HG03342 (cell line): ENCODE measurements at regions not wholly inside any gene's neighbourhood (a gene's known extent, or its start where the extent isn't known, plus 50 kb on each side); places are given as distances from the start of the nearest gene placed in this dataset.

Source experiments
- ATAC-seq: cut with Tn5 transposase; IDR thresholded peaks from one replicate; pipeline ENCODE4 v1.9.1; 2021; ENCODE audit warnings: mild to moderate bottlenecking, moderate library complexity; ENCODE audit not compliant: unreplicated experiment

GRCh38 chr6:41404182-41404845 is 68.9 kb downstream of the NCR2 start:
- no peak for ATAC-seq

- ATAC-seq: no peak
These were observed 70.7 kb downstream of the NCR2 start for GRCh38 chr6:41405941-41406727.

DNA sequence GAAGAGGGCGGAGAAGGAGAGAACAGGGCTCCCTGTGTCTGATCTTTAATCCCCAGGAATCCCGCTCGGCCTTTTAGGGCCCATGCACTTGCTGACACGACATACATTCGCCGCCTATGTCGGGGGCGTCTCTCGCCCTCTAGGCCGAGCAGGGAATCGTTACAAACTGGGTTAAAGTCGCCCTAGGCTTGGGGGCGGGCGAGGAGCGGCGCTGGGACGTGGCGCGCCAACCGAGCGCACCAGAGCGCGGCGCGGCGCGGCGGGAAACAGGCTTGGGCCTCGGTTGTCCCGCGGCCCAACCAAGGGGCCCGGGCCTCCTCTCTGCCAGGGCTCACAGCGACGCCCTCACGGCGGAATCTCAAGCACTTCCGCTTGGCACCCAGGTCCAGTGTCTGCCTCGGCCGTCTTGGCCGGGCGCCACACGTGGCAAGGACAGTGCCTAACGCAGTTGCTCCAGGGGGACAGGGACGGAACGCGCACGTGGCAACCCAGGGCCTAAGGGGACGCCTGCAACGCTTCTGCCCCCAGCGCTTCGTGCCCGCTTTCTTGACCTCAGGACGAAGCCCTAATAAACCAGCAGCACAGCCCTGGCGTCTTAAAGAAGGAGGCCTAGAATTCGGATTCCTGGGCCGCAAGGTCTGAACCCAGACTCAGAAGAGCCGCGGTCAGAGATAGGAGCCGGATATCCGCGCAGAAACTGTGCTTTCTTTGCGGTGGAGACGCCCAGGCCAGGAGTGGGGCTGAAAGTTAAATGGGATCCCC is 71.5 kb downstream of the NCR2 start:
- ATAC-seq: no peak

DNA sequence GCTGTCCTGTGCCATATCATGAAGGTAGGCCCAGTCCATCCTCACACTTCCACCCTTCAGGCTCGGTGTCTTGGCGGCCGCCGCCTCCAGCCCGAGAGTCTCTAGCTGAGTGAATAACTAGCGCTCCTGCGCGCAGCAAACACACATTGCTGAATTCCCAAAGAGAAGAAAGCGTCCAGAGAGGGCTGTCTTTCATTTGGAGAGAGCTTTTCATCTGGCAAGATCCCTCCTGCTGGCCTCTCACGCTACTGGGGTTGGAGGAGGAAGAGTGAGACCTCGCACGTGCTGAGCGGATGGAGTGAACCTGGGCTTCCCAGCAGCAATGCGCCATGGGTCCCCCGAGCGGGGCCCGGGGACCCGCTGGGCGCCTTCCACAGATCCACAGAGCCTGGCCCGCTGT is 73.2 kb downstream of the NCR2 start:
- no peak for ATAC-seq

DNA sequence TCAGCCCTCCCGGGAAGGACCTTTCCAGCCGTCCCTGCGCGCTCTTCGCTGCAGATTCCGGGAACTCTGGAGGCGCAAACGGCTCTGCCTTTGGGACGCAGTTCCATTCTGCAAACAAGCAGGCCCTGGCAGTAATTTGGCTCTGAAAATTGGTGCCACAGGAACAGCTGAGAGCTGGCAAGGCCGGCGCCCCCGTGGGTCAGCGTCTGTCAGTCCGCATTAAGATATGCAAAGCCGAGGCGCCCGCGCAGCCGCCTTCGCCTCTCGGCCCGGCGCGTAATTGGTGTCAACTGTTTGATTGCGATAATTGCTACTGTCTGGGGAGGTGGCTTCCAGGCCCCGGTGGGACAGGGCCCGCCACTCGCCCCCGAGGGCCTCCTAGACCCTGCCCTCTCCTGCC is 73.6 kb downstream of the NCR2 start:
- no peak for ATAC-seq

GRCh38 chr6:41409489-41409888 is 74.1 kb downstream of the NCR2 start:
- ATAC-seq: no peak

DNA sequence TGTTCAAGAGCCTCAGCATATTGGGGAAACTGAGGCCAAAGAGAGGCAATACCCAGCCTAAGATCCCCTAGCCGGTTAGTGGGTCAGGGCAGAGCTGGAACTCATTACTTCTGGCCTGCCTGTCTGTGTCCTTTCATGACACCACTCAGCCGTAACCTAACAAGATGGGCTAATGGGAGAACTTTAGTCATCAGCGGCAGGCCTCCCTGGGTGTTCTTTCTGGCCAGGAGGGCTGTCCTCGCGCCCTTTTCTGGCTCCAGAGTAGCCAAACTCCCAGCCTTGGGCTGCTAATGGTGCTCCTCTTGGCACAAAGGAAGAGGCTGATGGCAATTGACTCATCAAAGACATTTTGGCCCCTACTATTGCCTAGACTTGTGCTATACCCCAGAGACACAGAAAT is 76.6 kb downstream of the NCR2 start:
- no peak for ATAC-seq

GRCh38 chr6:41413250-41413649 is 77.8 kb downstream of the NCR2 start:
- no peak for ATAC-seq

- ATAC-seq: no peak
These were observed 81.1 kb downstream of the NCR2 start for GRCh38 chr6:41416501-41416837.

DNA sequence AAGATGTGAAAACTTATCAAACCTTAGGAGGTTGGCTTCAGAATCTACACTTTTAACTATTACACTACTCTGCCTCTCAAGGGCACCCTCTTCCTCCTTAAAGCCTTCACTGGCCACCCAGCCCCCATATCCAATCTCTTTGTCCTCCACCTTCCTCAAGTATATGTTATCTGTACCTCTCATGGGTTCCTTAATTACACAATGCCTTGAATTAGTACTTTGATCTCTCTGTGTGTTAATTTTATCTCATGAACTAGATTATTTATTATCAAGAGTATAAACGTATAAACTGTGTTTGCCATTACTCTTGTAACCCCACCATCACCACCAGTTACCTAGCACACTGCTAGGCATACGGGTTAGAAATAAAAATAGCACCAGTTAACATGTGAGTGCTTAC is 83.3 kb downstream of the NCR2 start:
- ATAC-seq: no peak

DNA sequence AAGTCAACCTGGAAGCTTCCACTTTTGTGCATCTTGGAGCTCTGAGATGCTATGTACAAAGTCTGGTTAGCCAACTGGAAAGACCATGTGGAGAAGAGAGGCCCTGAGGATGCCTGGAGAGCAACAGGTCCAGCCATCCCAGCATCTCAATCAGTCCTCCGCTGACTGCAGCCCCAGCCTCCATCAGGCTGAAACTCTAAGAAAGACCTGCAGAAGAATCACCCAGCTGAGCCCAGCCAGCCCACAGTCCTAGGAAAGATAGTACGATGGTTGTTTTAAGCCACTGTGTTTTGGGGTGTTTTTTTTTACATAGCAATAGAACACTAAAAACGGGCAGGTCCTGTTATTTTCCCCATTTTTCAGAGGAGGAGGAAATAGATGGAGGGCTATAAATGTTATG is 84.0 kb downstream of the NCR2 start:
- no peak for ATAC-seq

DNA sequence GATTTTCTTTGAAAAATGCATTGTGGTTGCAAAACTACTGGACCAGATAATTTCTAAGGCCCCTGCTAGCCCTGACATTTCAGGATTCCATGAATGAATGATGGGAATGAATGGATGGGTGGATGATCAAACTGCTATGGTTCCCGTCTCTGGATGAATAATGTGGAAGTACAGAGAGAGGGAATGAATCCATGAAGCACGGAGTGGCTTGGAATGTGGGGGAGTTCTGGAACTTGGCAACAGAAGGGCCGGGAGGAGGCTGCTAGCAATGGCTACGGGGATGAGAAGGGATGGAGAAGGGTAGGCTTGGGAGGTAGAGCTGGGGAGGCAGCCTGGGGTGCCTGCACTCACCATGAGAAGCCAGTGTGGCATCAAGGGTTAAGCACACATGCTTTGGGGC is 84.8 kb downstream of the NCR2 start:
- no peak for ATAC-seq

DNA sequence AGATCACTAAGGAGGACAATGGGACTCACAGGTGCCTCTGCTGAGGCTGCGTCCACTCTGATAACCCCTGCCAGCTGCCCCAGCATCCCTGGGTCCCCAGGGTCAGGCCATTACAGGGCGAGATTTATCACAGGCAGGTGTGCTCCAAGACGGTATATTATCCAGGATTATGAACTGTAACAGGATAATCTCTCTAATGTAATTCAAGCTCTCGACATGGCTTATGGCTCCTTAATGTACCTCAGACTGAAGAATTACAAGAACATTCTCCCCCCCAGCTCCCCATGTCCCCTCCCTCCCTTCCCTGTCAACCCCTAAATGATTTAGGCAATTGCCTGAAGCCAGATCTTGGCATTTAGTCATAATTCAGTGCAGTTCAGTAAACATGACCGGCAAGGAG is 86.8 kb downstream of the NCR2 start:
- ATAC-seq: no peak

DNA sequence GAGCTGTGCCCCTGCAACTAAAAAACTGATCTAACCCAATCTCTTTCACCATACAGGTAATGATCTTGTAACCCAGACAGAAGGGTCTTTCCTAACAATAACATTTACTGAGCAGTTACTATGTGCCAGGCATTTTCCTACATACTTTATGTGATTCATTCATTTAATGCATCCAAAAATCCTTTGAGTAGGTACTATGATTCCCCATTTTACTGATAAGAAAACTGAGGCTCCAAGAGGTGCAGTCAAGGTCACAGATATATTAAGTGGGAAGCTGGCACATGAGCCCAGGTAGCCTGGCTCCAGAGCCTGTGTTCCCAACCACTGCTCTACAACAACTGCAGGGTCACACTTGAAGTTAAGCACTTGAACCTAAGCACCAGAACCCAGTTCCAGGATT is 87.6 kb downstream of the NCR2 start:
- ATAC-seq: no peak

- peak; percentile 55 for ATAC-seq
These were observed 89.1 kb downstream of the NCR2 start for GRCh38 chr6:41424370-41425058.

GRCh38 chr6:41425511-41425910 is 90.1 kb downstream of the NCR2 start:
- ATAC-seq: no peak

DNA sequence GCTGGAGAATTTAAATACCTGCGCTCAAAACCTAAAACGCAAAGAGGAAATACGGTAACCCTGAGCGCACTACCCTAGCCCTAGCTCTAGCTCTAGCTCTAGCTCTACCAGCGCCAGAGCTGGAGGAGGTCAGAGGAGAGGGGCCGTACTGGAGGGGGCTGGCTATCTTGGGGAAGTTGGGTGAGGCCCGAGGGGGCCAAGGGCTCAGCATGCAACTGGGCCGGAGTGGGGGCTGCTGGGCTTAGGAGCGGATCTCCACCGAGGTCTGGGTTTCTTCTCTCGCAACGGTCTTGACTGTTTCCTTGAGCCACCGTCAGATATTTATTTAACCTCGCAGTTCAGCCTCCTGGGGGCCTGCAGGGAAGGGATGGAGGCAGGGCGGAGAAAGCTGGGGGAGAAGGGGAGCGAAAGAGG is 91.0 kb downstream of the NCR2 start:
- ATAC-seq: no peak

DNA sequence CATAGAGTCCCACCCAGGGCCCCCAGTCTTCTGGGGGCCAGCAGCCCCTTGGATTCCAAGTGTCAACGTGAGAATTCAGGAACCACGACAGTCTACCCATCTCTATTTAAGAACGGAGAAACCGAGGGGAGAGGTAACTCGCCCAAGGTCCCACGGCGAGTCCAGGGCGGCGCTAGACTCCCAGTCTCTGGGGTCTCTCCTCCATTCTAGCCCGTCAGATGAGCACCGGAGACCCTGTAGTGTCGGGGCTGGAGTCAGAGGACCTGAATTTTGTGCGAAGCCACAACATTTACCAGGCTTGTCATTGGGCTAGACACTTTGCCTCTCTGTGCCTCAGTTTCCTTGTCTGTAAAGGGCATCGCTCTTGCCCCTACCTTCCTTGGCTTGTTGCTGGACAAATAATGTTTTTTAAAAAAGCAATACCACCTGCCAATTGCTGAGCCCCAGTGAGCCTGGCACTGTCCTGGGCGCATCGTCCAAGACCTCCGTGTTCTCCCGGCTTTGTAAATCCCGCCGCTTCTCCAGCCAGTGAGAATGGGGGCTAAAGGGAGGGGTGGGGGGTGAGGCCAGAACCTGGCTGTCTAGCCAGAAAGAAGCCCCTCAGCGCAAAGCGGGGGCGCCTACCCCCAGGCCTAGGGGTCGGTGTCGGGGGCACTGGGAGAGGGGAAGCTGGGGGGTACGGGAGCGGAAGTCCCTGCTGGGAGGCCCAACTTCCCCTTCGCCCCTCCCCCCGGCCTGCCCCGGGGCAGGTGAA is 91.7 kb downstream of the NCR2 start:
- ATAC-seq: no peak

GRCh38 chr6:41427642-41428335 is 92.4 kb downstream of the NCR2 start:
- no peak for ATAC-seq

DNA sequence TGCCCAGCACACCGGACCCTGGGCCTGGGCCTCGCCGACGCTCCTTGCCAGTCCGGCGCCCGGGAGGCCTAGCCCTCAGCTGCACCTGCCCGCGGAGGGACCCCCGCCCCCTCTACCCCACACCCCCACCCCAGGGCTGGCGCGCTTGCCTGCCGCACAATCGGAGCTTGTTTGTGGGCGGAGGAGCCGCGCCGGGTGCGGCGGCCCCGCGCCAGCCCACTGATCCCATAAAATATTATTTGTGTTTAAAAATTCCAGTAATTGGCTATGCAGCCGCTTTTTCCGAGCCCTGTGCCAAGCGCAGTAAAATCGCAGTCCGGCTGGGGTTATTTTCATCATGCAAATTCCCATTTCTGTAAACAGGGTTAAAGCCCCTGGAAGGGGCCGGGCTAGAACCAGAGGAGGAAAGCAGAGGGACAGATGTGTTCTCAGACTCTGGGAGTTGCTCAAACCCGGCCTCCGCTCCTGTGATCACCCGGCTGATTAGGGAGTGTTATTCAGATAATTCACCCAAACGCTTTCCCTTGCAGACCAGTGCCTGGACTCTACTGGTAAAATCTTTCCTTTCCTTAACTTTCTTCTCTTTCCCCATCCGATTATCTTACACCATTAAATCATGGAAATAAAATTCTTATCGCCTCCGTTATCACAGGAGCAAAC is 93.1 kb downstream of the NCR2 start:
- ATAC-seq: no peak
